ENCODE measurements at regions not wholly inside any gene's neighbourhood (a gene's known extent, or its start where the extent isn't known, plus 50 kb on each side); places are given as distances from the start of the nearest gene placed in this dataset.

DNA sequence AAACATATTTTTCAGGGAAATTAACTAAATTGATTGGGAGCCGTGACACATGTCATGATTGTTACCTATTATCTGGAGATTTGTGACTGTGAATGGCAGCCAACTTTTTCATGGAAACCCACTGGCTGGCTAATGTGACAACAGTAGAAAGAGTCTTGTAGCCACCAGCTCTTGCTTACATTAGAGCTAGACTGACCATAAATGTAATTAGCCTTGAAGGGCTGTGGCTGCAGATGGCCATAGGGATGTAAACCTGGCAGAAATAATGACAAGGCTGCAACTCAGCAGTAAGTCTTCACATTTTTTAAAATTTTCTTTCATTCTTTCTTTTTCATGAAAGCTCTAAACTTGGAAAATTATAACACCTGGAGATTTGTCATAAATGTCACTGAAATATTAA, 168.2 kb upstream of the ROBO2 start:
- H3K4me3 Mint-ChIP-seq = no peak overlapping the region
- TF ChIP-seq, protein P1, sequence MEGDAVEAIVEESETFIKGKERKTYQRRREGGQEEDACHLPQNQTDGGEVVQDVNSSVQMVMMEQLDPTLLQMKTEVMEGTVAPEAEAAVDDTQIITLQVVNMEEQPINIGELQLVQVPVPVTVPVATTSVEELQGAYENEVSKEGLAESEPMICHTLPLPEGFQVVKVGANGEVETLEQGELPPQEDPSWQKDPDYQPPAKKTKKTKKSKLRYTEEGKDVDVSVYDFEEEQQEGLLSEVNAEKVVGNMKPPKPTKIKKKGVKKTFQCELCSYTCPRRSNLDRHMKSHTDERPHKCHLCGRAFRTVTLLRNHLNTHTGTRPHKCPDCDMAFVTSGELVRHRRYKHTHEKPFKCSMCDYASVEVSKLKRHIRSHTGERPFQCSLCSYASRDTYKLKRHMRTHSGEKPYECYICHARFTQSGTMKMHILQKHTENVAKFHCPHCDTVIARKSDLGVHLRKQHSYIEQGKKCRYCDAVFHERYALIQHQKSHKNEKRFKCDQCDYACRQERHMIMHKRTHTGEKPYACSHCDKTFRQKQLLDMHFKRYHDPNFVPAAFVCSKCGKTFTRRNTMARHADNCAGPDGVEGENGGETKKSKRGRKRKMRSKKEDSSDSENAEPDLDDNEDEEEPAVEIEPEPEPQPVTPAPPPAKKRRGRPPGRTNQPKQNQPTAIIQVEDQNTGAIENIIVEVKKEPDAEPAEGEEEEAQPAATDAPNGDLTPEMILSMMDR (IDR thresholded peaks at IDR 0.05) = no peak
- H3K27ac Mint-ChIP-seq = no peak overlapping the region
- POLR2A ChIA-PET = no interaction called here
- no peaks in the 10 kb centered on the region for H3K27me3 Mint-ChIP-seq
- no peaks in the 10 kb centered on the region for H3K4me1 Mint-ChIP-seq
- H3K9me3 Mint-ChIP-seq = peaks cover 7% of the 10 kb centered on the region
- intact Hi-C loops (cut with micrococcal nuclease) = no loop called here
- DNase-seq (no peak), ATAC-seq (ENCODE audit: low read depth) (no peak)
- CTCF ChIA-PET = no interaction called here
- H3K36me3 Mint-ChIP-seq (ENCODE audit: low read depth) = no peaks in the 10 kb centered on the region

DNA sequence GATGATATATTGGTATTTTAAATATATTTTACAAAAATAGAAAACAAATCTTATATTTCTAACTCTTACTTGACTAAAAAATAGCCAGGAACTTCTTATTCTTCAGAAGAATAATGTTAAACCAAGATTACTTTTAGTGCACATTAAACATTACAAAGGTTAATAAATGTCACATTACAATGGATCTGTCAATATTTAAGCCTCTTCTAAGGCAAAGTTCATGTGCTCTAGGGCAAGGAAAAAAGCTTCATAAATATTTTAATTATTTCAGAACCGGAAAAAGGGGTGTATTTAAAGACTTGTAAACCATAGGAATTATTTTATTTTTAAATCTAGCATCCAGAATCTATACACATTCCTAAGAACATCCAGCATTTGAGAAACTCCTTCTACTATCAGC, 166.9 kb upstream of the ROBO2 start:
- ATAC-seq (ENCODE audit: low read depth) (no peak), DNase-seq (no peak)
- Mint-ChIP-seq H3K36me3 (ENCODE audit: low read depth) (no peaks in the 10 kb centered on the region), H3K27me3 (no peaks in the 10 kb centered on the region), H3K4me3 (no peak overlapping the region), H3K4me1 (no peaks in the 10 kb centered on the region), H3K9me3 (peaks cover 3% of the 10 kb centered on the region), H3K27ac (no peak overlapping the region)
- ChIA-PET CTCF (no interaction called here), POLR2A (no interaction called here)
- intact Hi-C loops (cut with micrococcal nuclease) = no loop called here
- TF ChIP-seq, protein P1 (IDR thresholded peaks at IDR 0.05) = no peak

DNA sequence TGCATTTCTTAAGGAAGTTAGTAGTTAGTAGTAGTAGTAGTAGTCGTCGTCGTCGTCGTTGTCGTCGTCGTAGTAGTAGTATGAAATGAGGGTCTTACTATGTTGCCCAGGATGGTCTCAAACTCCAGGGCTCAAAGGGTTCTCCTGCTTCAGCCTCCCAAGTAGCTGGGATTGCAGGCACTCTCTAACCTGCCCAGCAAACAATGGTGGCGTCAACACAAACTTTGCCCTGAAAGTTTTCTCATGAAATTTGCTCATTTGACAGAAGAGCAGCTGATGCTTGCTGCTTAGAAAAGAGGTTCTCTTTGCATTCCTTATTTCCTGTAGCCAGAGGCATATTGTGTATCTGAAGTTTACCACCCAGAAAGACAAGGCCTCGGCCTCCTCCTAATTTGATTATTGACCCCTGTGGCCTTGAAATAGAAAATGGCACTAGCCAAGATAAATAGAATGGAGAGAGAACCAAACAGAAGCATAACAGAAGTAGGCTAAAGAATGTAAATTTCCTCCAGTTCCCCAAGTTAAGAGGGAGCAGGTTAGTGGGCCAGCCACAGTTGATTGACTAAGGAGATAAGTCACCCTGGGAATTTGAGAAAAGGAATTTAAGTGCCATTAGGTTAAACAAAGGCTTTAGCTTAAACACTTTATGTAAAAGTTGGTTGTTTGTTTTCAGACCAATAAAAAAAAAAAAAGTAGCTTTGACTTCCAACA, 166.2 kb upstream of the ROBO2 start:
- ChIA-PET CTCF (no interaction called here), POLR2A (no interaction called here)
- TF ChIP-seq, protein P1 (IDR thresholded peaks at IDR 0.05) = no peak
- no peaks in the 10 kb centered on the region for H3K4me1 Mint-ChIP-seq
- peaks cover 3% of the 10 kb centered on the region for H3K9me3 Mint-ChIP-seq
- no peak overlapping the region for H3K27ac Mint-ChIP-seq
- H3K4me3 Mint-ChIP-seq = no peak overlapping the region
- no peaks in the 10 kb centered on the region for H3K36me3 Mint-ChIP-seq (ENCODE audit: low read depth)
- DNase-seq (no peak), ATAC-seq (ENCODE audit: low read depth) (no peak)
- H3K27me3 Mint-ChIP-seq = no peaks in the 10 kb centered on the region
- intact Hi-C loops (cut with micrococcal nuclease) = no loop called here

DNA sequence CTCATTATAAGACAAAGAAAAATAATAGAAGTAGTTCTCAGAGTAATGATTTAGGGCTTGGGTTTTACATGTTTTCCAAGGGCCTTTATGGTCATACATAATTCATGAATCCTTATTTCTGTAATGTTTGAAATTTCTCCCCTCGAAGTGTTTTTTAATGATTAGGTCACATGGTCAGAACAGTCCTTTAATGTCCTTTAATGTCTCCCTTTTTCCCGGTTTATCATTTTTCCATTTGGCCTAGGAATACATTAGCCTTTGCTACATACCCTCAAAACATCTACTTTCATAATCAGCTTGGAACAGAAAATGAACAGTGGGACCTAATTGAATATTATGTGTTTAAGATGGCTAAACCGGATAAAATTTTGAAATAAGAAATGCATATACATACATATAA, 159.9 kb upstream of the ROBO2 start:
- TF ChIP-seq, protein P1 (IDR thresholded peaks at IDR 0.05) = no peak
- no peak for ATAC-seq (ENCODE audit: low read depth)
- no peak for DNase-seq
- ChIA-PET CTCF (no interaction called here), POLR2A (no interaction called here)
- intact Hi-C loops (cut with micrococcal nuclease) = no loop called here
- no peaks in the 10 kb centered on the region for H3K27me3 Mint-ChIP-seq
- H3K27ac Mint-ChIP-seq = no peak overlapping the region
- H3K4me1 Mint-ChIP-seq = no peaks in the 10 kb centered on the region
- H3K36me3 Mint-ChIP-seq (ENCODE audit: low read depth) = no peaks in the 10 kb centered on the region
- H3K4me3 Mint-ChIP-seq = no peak overlapping the region
- peaks cover 9% of the 10 kb centered on the region for H3K9me3 Mint-ChIP-seq

DNA sequence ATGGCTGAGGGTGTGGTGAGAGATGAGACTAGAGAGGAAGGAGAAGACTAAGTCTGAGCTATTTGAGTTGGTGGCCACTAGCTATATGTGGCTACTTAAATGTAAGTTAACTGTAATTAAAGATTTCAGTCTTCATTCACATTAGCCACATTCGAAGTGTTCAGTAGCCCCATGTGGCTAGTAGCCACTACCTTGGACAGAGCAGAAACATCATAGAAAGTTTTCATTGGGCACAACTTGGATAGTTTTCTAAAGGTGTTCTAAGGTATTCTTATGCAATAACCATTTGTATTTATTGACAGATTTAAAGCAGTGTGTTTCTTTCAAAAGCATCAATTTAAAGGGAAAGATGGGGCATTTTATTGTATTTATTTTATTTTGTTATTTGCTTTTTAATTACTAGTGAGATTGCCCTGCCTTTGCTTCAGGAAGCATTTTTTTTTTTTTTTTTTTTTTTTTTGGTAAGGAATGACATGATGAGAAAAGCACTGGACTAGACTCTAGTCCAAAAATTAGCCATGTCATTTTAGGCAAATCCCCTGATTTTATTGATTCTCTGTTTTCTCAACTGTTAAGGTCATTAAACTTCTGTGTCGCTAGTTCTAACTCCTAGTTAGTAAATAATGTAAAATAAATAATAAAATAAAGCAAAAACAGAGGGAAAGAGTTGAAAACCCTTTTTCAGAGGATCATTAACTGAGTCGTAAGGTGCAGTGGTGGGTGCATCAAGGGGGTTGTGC, 153.0 kb upstream of the ROBO2 start:
- ChIA-PET POLR2A (no interaction called here), CTCF (no interaction called here)
- DNase-seq = no peak
- ATAC-seq (ENCODE audit: low read depth) = no peak
- Mint-ChIP-seq H3K4me1 (no peaks in the 10 kb centered on the region), H3K9me3 (no peaks in the 10 kb centered on the region), H3K27ac (no peak overlapping the region), H3K36me3 (ENCODE audit: low read depth) (no peaks in the 10 kb centered on the region), H3K4me3 (no peak overlapping the region), H3K27me3 (no peaks in the 10 kb centered on the region)
- intact Hi-C loops (cut with micrococcal nuclease) = no loop called here
- TF ChIP-seq, protein P1 (IDR thresholded peaks at IDR 0.05) = no peak
